Stimulated activated CD4-positive, alpha-beta T cell treated with anti-CD3 and anti-CD28 coated beads, Interleukin-2, amount 100 ng/mL, for 24 hours (primary cell): ENCODE measurements at regions not wholly inside any gene's neighbourhood (a gene's known extent, or its start where the extent isn't known, plus 50 kb on each side); places are given as distances from the start of the nearest gene placed in this dataset.
"Not testable (repeated sequence)": the region's sequence is repeated elsewhere in the genome, so short reads cannot be mapped to it uniquely, and the experiment has no call there.

Source experiments
- DNase-seq, 2 donors: peaks; one replicate each; pipeline ENCODE4 v3.0.0-alpha.2; 2020

- DNase-seq, result no peak
These were observed 473.5 kb downstream of the DNAH5 start for GRCh38 chr5:13470975-13471374.

- DNase-seq, result no peak
These were observed 474.2 kb downstream of the DNAH5 start for GRCh38 chr5:13470263-13470662.

GRCh38 chr5:13464532-13465193 lies 479.8 kb downstream of the DNAH5 start:
- DNase-seq, result no peak

- DNase-seq, result no peak
These were observed 483.9 kb downstream of the DNAH5 start for GRCh38 chr5:13460587-13460986.

- no peak for DNase-seq
These were observed 490.4 kb downstream of the DNAH5 start for GRCh38 chr5:13454050-13454449.

GRCh38 chr5:13448843-13449242 lies 495.6 kb downstream of the DNAH5 start:
- no peak for DNase-seq

- DNase-seq, result no peak
These were observed 505.1 kb downstream of the DNAH5 start for GRCh38 chr5:13439430-13439829.

- no peak for DNase-seq
These were observed 516.5 kb downstream of the DNAH5 start for GRCh38 chr5:13427827-13428557.

GRCh38 chr5:13412040-13412595 lies 532.4 kb downstream of the DNAH5 start:
- no peak for DNase-seq

GRCh38 chr5:13408616-13409015 lies 535.9 kb downstream of the DNAH5 start:
- DNase-seq, result no peak

GRCh38 chr5:13403351-13403750 lies 541.1 kb downstream of the DNAH5 start:
- DNase-seq, result no peak

- DNase-seq, result no peak
These were observed 559.4 kb downstream of the DNAH5 start for GRCh38 chr5:13385066-13385465.

GRCh38 chr5:13382232-13382631 lies 562.3 kb downstream of the DNAH5 start:
- no peak for DNase-seq

- no peak for DNase-seq
These were observed 566.4 kb downstream of the DNAH5 start for GRCh38 chr5:13378091-13378490.

GRCh38 chr5:13359344-13359743 lies 585.1 kb downstream of the DNAH5 start:
- no peak for DNase-seq

- no peak for DNase-seq
These were observed 586.1 kb downstream of the DNAH5 start for GRCh38 chr5:13358342-13358741.

GRCh38 chr5:13357929-13358328 lies 586.6 kb downstream of the DNAH5 start:
- DNase-seq, result no peak

- DNase-seq, result no peak
These were observed 588.3 kb downstream of the DNAH5 start for GRCh38 chr5:13356226-13356625.

- DNase-seq, result no peak
These were observed 589.9 kb downstream of the DNAH5 start for GRCh38 chr5:13354611-13355010.

- DNase-seq, result no peak
These were observed 593.7 kb downstream of the DNAH5 start for GRCh38 chr5:13350767-13351166.

GRCh38 chr5:13348568-13348967 lies 595.9 kb downstream of the DNAH5 start:
- no peak for DNase-seq

- no peak for DNase-seq
These were observed 598.1 kb downstream of the DNAH5 start for GRCh38 chr5:13346401-13346800.

- DNase-seq, result no peak
These were observed 605.4 kb downstream of the DNAH5 start for GRCh38 chr5:13339093-13339492.

- not testable (repeated sequence) for DNase-seq
These were observed 609.5 kb downstream of the DNAH5 start for GRCh38 chr5:13335026-13335425.
